Neural progenitor cell (in vitro differentiated cells): ENCODE measurements at regions not wholly inside any gene's neighbourhood (a gene's known extent, or its start where the extent isn't known, plus 50 kb on each side); places are given as distances from the start of the nearest gene placed in this dataset. TPM values are rescaled to one million over a fixed set of nuclear protein-coding genes. Genes with fewer than 3 reads are reported as not detected.

ENCODE experiments used
- DNase-seq: peaks from one replicate; pipeline ENCODE4 v3.0.0-alpha.2; 2016; ENCODE audit warnings: low spot score
- H2AFZ ChIP-seq: fragments of 200-600 bp; sonication (generic); replicated peaks from 2 replicates; pipeline ENCODE4 v1.6.1; 2016; ENCODE audit warnings: antibody characterized with exemption
- H3F3A ChIP-seq: fragments of 200-600 bp; sonication (generic); 2 replicates; pipeline ENCODE4 v1.6.1; 2016; ENCODE audit warnings: antibody characterized with exemption, low read depth
- H3K27ac ChIP-seq: fragments of 200-600 bp; sonication (generic); 2 replicates; pipeline ENCODE4 v1.5.1; 2016; ENCODE audit warnings: mild to moderate bottlenecking
- H3K27me3 ChIP-seq: fragments of 200-600 bp; sonication (generic); 2 replicates; pipeline ENCODE4 v1.6.1; 2016; ENCODE audit warnings: mild to moderate bottlenecking, moderate library complexity
- H3K36me3 ChIP-seq: fragments of 200-600 bp; sonication (generic); 2 replicates; pipeline ENCODE4 v1.5.1; 2016
- H3K4me1 ChIP-seq: fragments of 200-600 bp; sonication (generic); 2 replicates; pipeline ENCODE4 v1.6.1; 2016; ENCODE audit warnings: mixed run types
- H3K4me2 ChIP-seq: fragments of 200-600 bp; sonication (generic); 2 replicates; pipeline ENCODE4 v1.6.1; 2016
- H3K4me3 ChIP-seq: fragments of 200-600 bp; sonication (generic); 2 replicates; pipeline ENCODE4 v1.5.1; 2016
- H3K79me2 ChIP-seq: fragments of 200-600 bp; sonication (generic); 2 replicates; pipeline ENCODE4 v1.6.1; 2016; ENCODE audit warnings: low read depth
- H3K9ac ChIP-seq: fragments of 200-600 bp; sonication (generic); 2 replicates; pipeline ENCODE4 v1.6.1; 2016
- H3K9me3 ChIP-seq: fragments of 200-600 bp; sonication (generic); 2 replicates; pipeline ENCODE4 v1.5.1; 2016; ENCODE audit warnings: low read depth
- H4K20me1 ChIP-seq: fragments of 200-600 bp; sonication (generic); 2 replicates; pipeline ENCODE4 v1.6.1; 2016; ENCODE audit warnings: low read depth
- H3K27ac Mint-ChIP-seq: 3 replicates; pipeline ENCODE4 v1.8.0; 2021; ENCODE audit warnings: mixed read lengths
- H3K27me3 Mint-ChIP-seq: 2 replicates; pipeline ENCODE4 v1.8.0; 2022; ENCODE audit warnings: low read depth, mild to moderate bottlenecking, inconsistent platforms, moderate library complexity, mixed read lengths; ENCODE audit not compliant: insufficient read depth
- H3K36me3 Mint-ChIP-seq: 3 replicates; pipeline ENCODE4 v1.8.0; 2021; ENCODE audit warnings: mixed read lengths
- H3K4me1 Mint-ChIP-seq: 3 replicates; pipeline ENCODE4 v1.8.0; 2021; ENCODE audit warnings: mixed read lengths
- H3K4me3 Mint-ChIP-seq: 3 replicates; pipeline ENCODE4 v1.8.0; 2021; ENCODE audit warnings: mild to moderate bottlenecking, moderate library complexity, mixed read lengths
- H3K9me3 Mint-ChIP-seq: 3 replicates; pipeline ENCODE4 v1.8.0; 2020; ENCODE audit warnings: mixed read lengths
- EZH2 ChIP-seq: fragments of 200-600 bp; sonication (generic); IDR thresholded peaks from 2 replicates; pipeline ENCODE4 v1.6.1; 2017; ENCODE audit warnings: antibody characterized with exemption, mild to moderate bottlenecking, moderate library complexity
- EZH2phosphoT487 ChIP-seq: fragments of 200-600 bp; sonication (generic); IDR thresholded peaks from 2 replicates; pipeline ENCODE4 v1.6.1; 2017; ENCODE audit warnings: antibody characterized with exemption
- small RNA-seq: library from RNA; depleted of rRNA; stranded (forward); fragments of <200 nt; gene quantifications from one replicate; pipeline ENCODE3, GENCODE V24; 2015
- TF ChIP-seq, protein P1 (sequence below): fragments of 200-600 bp; sonication (generic); IDR thresholded peaks from 2 replicates; pipeline ENCODE4 v1.5.1; 2017; ENCODE audit warnings: antibody characterized with exemption, mild to moderate bottlenecking

DNA sequence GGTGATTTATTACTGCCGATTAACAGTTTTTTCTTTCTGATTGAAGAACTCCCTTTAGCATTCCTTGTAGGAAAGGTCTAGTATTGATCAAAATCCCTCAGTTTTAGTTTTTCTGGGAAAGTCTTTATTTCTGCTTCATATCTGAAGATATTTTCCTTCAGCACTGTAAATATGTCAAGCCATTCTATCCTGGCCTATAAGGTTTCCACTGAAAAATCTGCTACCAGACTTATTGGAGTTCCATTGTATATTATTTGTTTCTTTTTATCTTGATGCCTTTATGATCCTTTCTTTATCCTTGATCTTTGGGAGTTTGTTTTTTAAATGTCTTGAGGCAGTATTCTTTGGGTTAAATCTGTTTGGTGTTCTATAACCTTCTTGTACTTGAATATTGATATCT, 55.0 kb upstream of the TMTC1 start:
- Histone ChIP-seq H3K4me2 (no peak overlapping the region), H3K9ac (no peak overlapping the region), H3K27ac (no peak overlapping the region), H3K79me2 (no peaks in the 10 kb centered on the region), H3F3A (no peaks in the 10 kb centered on the region), H3K4me3 (no peak overlapping the region), H3K4me1 (peaks cover 10% of the 10 kb centered on the region), H3K36me3 (no peaks in the 10 kb centered on the region), H4K20me1 (no peaks in the 10 kb centered on the region), H3K27me3 (no peaks in the 10 kb centered on the region), H2AFZ (no peak overlapping the region), H3K9me3 (no peaks in the 10 kb centered on the region)
- no peak for DNase-seq
- Mint-ChIP-seq H3K36me3 (no peaks in the 10 kb centered on the region), H3K4me3 (no peak overlapping the region), H3K27ac (no peak overlapping the region), H3K4me1 (no peaks in the 10 kb centered on the region), H3K27me3 (no peaks in the 10 kb centered on the region), H3K9me3 (peaks cover 36% of the 10 kb centered on the region)
- TF ChIP-seq, protein P1, sequence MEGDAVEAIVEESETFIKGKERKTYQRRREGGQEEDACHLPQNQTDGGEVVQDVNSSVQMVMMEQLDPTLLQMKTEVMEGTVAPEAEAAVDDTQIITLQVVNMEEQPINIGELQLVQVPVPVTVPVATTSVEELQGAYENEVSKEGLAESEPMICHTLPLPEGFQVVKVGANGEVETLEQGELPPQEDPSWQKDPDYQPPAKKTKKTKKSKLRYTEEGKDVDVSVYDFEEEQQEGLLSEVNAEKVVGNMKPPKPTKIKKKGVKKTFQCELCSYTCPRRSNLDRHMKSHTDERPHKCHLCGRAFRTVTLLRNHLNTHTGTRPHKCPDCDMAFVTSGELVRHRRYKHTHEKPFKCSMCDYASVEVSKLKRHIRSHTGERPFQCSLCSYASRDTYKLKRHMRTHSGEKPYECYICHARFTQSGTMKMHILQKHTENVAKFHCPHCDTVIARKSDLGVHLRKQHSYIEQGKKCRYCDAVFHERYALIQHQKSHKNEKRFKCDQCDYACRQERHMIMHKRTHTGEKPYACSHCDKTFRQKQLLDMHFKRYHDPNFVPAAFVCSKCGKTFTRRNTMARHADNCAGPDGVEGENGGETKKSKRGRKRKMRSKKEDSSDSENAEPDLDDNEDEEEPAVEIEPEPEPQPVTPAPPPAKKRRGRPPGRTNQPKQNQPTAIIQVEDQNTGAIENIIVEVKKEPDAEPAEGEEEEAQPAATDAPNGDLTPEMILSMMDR, result no peak
- TF ChIP-seq EZH2phosphoT487 (no peak), EZH2 (no peak)

Small RNAs in the stretch of these regions (small RNA-seq; reads per million reads assigned to genes)
- gene AC023511.2, result not detected
- gene RNA5SP356, result 0.09 reads per million
